ENCODE measurements at regions not wholly inside any gene's neighbourhood (a gene's known extent, or its start where the extent isn't known, plus 50 kb on each side); places are given as distances from the start of the nearest gene placed in this dataset.

GRCh38 chrX:22944945-22945344 is 54.8 kb upstream of the DDX53 start:
- DNase-seq (ENCODE audit: low read depth) = no peak
- H3K4me3 ChIP-seq (ENCODE audit: low read depth, low read length) = no peak overlapping the region
- TF ChIP-seq CTCF (conservative IDR thresholded peaks at IDR 0.05; ENCODE audit: low read depth, low read length) = no peak

All from epithelial cell of proximal tubule (primary cell).